ENCODE measurements at regions not wholly inside any gene's neighbourhood (a gene's known extent, or its start where the extent isn't known, plus 50 kb on each side); places are given as distances from the start of the nearest gene placed in this dataset.

DNA sequence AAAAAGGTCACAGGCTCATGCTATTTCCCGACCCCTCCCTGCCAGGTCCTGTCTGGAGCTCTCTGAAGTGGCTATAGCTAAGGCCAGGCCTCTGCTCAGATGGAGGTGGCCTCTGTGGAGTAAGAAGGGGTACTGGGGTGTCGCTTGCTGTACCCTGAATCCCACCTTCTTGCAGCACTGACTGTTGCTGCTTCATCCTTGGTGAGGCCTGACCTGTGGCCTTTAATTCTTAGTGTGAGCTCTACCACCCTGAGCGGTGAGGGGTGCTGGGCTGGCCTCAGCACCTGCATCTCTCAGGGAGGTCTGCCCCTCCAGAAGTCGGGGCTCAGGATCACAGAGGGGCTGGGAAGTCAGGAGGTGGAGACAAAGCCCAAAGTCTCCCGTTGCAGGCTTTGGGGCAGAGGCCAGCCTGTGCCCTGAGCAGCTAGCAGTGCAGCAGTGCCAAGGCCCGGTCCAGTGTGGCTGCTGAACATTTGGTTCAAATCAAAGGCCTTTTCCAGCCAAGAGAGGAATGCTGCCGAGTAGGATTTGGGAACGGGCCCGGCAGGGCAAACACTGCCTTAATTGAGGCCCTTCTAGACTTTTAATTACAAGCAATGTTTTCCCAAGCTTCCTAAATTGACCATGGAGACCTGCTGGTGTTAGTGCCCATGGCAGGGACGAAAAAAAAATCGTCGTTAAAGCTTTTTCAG lies 133.5 kb upstream of the HAAO start:
- TF ChIP-seq, protein P1, sequence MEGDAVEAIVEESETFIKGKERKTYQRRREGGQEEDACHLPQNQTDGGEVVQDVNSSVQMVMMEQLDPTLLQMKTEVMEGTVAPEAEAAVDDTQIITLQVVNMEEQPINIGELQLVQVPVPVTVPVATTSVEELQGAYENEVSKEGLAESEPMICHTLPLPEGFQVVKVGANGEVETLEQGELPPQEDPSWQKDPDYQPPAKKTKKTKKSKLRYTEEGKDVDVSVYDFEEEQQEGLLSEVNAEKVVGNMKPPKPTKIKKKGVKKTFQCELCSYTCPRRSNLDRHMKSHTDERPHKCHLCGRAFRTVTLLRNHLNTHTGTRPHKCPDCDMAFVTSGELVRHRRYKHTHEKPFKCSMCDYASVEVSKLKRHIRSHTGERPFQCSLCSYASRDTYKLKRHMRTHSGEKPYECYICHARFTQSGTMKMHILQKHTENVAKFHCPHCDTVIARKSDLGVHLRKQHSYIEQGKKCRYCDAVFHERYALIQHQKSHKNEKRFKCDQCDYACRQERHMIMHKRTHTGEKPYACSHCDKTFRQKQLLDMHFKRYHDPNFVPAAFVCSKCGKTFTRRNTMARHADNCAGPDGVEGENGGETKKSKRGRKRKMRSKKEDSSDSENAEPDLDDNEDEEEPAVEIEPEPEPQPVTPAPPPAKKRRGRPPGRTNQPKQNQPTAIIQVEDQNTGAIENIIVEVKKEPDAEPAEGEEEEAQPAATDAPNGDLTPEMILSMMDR (IDR thresholded peaks at IDR 0.05; ENCODE audit: extremely low read depth, missing control alignments): no peak
- DNase-seq (ENCODE audit: low spot score): no peak

DNA sequence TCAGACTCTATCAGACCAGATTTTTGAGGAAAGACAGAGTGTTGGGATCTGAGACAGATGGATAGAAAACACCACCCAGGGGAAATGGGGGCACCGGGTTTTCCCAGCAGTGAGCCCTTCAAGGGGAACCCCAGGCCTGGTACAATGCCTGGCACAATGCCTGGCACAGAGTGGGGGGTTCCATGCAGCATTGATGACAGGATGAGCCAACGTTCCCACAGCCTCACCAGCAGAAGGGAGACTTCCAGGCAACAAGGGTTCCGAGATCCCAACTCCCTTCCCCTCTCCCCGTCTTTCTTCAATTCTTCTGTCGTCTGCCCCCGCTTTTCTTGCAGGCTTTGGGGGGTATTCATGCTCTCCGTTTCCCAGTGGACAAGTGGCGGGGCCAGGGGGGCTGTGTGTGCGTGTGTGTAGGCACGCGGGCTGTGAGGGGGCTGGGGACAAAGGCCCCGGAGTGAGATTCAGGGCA lies 132.1 kb upstream of the HAAO start:
- TF ChIP-seq, protein P1 (IDR thresholded peaks at IDR 0.05; ENCODE audit: extremely low read depth, missing control alignments): no peak
- no peak for DNase-seq (ENCODE audit: low spot score)

DNA sequence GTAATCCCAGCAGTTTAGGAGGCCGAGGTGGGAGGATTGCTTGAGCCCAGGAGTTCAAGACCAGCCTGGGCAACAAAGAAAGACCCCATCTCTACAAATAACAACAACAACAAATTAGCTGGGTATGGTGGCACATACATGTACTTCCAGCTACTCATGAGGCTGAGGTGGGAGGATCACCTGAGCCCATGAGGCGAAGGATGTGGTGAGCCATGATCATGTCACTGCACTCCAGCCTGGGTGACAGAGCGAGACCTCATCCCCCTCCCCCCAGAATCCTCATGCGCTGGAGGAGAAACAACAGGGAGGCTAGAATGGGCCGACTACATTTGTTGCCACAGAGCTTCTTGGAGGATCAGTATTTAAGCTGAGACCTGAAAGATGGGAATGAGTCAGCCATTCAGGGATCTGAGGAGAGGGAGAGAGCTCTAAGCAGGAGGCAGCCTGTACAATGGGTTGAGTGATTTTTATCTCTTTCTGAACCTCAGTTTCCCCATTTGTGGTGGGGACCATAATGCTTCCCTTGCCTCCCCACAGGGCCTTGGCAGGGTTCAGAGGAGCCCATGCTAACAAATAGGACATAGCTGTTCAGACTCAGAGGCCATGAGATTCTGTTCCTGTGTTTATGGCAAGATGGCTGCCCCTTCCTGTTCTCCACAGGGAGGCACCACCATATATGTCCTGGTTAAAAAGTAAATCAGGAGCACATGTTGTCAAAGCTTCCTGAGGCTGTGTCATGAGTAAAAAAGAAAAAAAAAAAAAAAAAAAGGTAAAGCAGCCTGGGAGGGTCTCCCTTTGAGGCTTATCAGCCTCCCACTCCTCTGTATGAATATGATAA lies 131.4 kb upstream of the HAAO start:
- TF ChIP-seq, protein P1 (IDR thresholded peaks at IDR 0.05; ENCODE audit: extremely low read depth, missing control alignments): no peak
- no peak for DNase-seq (ENCODE audit: low spot score)

DNA sequence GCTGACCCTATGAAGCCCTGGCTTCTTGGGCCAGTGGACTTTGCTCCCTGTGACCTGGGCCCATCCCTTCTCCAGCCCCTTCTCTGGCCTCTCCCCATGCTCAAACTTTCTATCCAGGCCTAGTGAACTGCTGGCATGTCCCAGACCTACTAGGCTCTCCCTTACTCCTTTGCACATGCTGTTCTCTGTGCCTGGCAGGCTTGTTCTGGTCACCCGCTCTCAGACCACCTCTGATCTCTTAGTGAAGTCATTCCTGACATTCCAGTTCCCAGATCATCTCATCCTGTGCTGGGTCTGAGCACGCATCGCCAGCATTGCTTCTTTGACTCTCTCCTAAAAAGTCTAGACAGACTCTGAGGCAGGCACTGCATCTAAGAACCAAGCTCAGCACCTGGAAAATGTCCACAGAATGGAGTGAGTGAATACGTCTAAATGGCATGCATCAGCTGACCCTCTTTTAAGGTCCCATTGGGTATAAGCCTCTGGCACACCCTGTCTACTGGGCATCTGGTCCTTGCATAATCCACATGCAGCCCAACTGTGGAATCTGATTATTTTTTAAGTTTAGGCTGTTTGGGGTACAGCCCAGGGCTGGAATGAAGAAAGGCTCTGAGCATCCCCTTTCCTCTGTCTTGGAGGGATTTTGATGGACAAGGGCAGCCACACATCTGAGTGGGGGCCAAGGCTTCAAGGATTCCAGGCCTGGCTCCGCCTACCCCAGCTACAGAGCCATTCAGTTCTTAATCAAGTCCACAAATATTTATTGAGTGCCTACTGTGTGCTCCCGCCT lies 130.6 kb upstream of the HAAO start:
- TF ChIP-seq, protein P1 (IDR thresholded peaks at IDR 0.05; ENCODE audit: extremely low read depth, missing control alignments): no peak
- DNase-seq (ENCODE audit: low spot score): no peak

DNA sequence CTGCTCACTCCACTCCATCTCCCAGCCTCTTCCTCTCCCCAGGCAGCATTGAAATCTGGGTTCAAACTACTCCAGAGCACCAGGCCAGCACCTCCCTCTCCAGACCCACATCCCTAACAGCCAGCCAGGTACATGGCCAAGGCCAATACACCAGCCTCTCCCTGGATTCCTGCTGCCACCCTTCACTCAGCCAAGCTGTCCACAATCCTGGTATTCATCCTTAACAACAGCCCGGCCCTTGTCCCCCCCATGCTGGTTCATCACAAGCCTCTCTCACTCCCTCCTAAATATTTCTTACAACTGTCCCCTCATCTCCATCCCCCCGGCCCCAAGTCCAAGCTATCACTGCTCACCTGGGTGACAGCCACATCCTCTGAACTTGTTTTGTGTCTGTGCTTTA lies 129.9 kb upstream of the HAAO start:
- TF ChIP-seq, protein P1 (IDR thresholded peaks at IDR 0.05; ENCODE audit: extremely low read depth, missing control alignments): no peak
- no peak for DNase-seq (ENCODE audit: low spot score)

DNA sequence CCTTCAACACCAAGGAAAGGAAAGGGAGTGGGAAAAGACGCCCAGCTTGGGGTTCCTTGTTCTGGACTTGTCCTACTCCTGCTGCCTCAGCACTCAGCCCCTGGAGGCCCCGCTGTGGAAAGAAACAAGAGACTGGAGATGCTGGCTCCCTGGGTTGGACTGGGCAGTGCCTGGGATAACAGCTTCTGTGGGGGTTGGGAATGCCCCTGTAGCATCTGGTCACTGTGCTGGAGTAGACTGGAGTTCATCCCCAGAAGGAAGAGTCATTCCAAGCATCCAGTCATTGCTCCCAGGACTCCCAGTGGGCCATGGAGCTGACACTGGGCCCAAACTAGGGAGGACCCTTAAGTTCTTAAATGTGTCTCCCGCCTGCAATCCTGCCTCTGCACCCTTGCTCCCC lies 129.3 kb upstream of the HAAO start:
- TF ChIP-seq, protein P1 (IDR thresholded peaks at IDR 0.05; ENCODE audit: extremely low read depth, missing control alignments): no peak
- DNase-seq (ENCODE audit: low spot score): no peak

Data from GM20000 (cell line).